B cell (primary cell): ENCODE measurements at regions not wholly inside any gene's neighbourhood (a gene's known extent, or its start where the extent isn't known, plus 50 kb on each side); places are given as distances from the start of the nearest gene placed in this dataset.

Experiments used
- ATAC-seq: fragments of 200-7000 bp; cut with Tn5 transposase; one replicate; pipeline ENCODE4 v1.10.0; 2021; ENCODE audit warnings: low read depth, mild to moderate bottlenecking, moderate number of reproducible peaks, moderate library complexity
- CTCF ChIA-PET: fragments of 350-600 bp; sonication (Branson Sonifier 250); formaldehyde crosslinking; loops from one replicate; lab custom pipeline; 2021; ENCODE audit warnings: antibody characterized with exemption, inconsistent platforms; lab: Charles Lee
- POLR2A ChIA-PET: fragments of 350-600 bp; sonication (Branson Sonifier 250); formaldehyde crosslinking; loops from one replicate; lab custom pipeline; 2021; ENCODE audit warnings: antibody characterized with exemption; lab: Charles Lee
- DNase-seq: peaks from one replicate; pipeline ENCODE4 v3.0.0; 2013
- H2AFZ ChIP-seq: 2 replicates; pipeline ENCODE4 v1.6.1; 2012; ENCODE audit warnings: mild to moderate bottlenecking, low read depth, low read length; ENCODE audit not compliant: insufficient read depth, poor library complexity, severe bottlenecking
- H3K27ac ChIP-seq, 2 donors: 1 replicate in 1 of 2; 2 replicates in 1 of 2; pipeline ENCODE4 v1.5.1; 2012 to 2013; ENCODE audit warnings: low read length in 2 of 2, mild to moderate bottlenecking in 2 of 2, moderate library complexity in 1 of 2
- H3K27me3 ChIP-seq, 4 experiments: fragments of 200-600 bp in 1 of 4; sonication (generic) in 1 of 4; replicated peaks in 1 of 4; 1 replicate in 2 of 4; 2 replicates in 2 of 4; pipeline versions ENCODE4 v1.6.1 to v1.7.0; 2013 to 2016; ENCODE audit warnings: low read length in 3 of 4, mild to moderate bottlenecking in 2 of 4, mixed read lengths in 1 of 4, moderate library complexity in 1 of 4; ENCODE audit not compliant: insufficient read depth in 4 of 4, control insufficient read depth in 3 of 4; ENCODE audit errors: control extremely low read depth in 1 of 4
- H3K36me3 ChIP-seq, 2 experiments: replicated peaks in 1 of 2; 1 replicate in 1 of 2; 2 replicates in 1 of 2; pipeline versions ENCODE4 v1.6.1 to v1.7.1; 2013; ENCODE audit warnings: low read length in 1 of 2; ENCODE audit not compliant: insufficient read depth in 2 of 2, control insufficient read depth in 1 of 2; ENCODE audit errors: control extremely low read depth in 1 of 2, extremely low read depth in 1 of 2
- H3K4me1 ChIP-seq, 2 donors: fragments of 200-600 bp in 1 of 2; sonication (generic) in 1 of 2; 1 replicate in 1 of 2; 2 replicates in 1 of 2; pipeline versions ENCODE4 v1.5.1 to v1.6.1; 2013 to 2017; ENCODE audit warnings: low read length in 2 of 2; ENCODE audit not compliant: control insufficient read depth in 2 of 2, insufficient read depth in 2 of 2
- H3K4me2 ChIP-seq: replicated peaks from 2 replicates; pipeline ENCODE3; 2012; ENCODE audit warnings: mild to moderate bottlenecking, low read depth, low read length; ENCODE audit not compliant: poor library complexity, severe bottlenecking
- H3K4me3 ChIP-seq, 5 experiments: fragments of 200-600 bp in 1 of 5; sonication (generic) in 1 of 5; 1 replicate in 3 of 5; 2 replicates in 2 of 5; pipeline versions ENCODE4 v1.5.1 to v1.7.0; 2011 to 2016; ENCODE audit warnings: low read length in 4 of 5, mild to moderate bottlenecking in 4 of 5, low read depth in 2 of 5, control low read depth in 1 of 5, moderate library complexity in 1 of 5; ENCODE audit not compliant: insufficient read depth in 1 of 5; ENCODE audit errors: control extremely low read depth in 1 of 5, extremely low read depth in 1 of 5
- H3K79me2 ChIP-seq: fragments of 200-600 bp; sonication (generic); one replicate; pipeline ENCODE4 v1.6.0; 2016; ENCODE audit warnings: low read length; ENCODE audit not compliant: control insufficient read depth, insufficient read depth
- H3K9ac ChIP-seq: fragments of 200-600 bp; sonication (generic); 2 replicates; pipeline ENCODE4 v1.6.1; 2017; ENCODE audit warnings: mild to moderate bottlenecking, low read length, moderate library complexity
- H3K9me3 ChIP-seq, 3 donors: one replicate each; pipeline versions ENCODE4 v1.6.1 to v1.7.1; 2013; ENCODE audit warnings: low read length in 2 of 3; ENCODE audit not compliant: control insufficient read depth in 2 of 3, insufficient read depth in 1 of 3; ENCODE audit errors: control extremely low read depth in 1 of 3
- H4K20me1 ChIP-seq: 2 replicates; pipeline ENCODE4 v1.6.0; 2012; ENCODE audit warnings: mild to moderate bottlenecking, low read length; ENCODE audit not compliant: insufficient read depth, control insufficient read depth, poor library complexity, severe bottlenecking
- H3K27ac Mint-ChIP-seq: one replicate; pipeline ENCODE4 v1.8.0; 2021; ENCODE audit warnings: mixed read lengths
- H3K27me3 Mint-ChIP-seq: one replicate; pipeline ENCODE4 v1.8.0; 2021; ENCODE audit warnings: mixed read lengths
- H3K4me1 Mint-ChIP-seq: one replicate; pipeline ENCODE4 v1.8.0; 2021; ENCODE audit warnings: mixed read lengths
- H3K4me3 Mint-ChIP-seq: one replicate; pipeline ENCODE4 v1.8.0; 2021; ENCODE audit warnings: mixed read lengths
- H3K9me3 Mint-ChIP-seq: one replicate; pipeline ENCODE4 v1.8.0; 2022; ENCODE audit warnings: mixed read lengths; ENCODE audit not compliant: insufficient read depth
- EZH2 ChIP-seq: IDR thresholded peaks from 2 replicates; pipeline ENCODE4 v1.6.1; 2012; ENCODE audit warnings: borderline replicate concordance, low read depth, mild to moderate bottlenecking, moderate library complexity, low read length; ENCODE audit not compliant: insufficient read depth, poor library complexity, severe bottlenecking
- WGBS: methylation state at CpG from one replicate; pipeline ENCODE4 v1.1.5; 2013; ENCODE audit warnings: missing lambda C conversion rate; ENCODE audit not compliant: insufficient coverage; 5-methylcytosine and 5-hydroxymethylcytosine counted together
- intact Hi-C: fragments of 100-400 bp; cut with micrococcal nuclease; formaldehyde crosslinking; loops from one replicate; pipeline ENCODE4 v1.10.0; 2022
- TF ChIP-seq, protein P1 (sequence below): fragments of 200-600 bp; IDR thresholded peaks from one replicate; pipeline ENCODE4 v1.8.0; 2022; ENCODE audit warnings: antibody characterized with exemption, mild to moderate bottlenecking

DNA sequence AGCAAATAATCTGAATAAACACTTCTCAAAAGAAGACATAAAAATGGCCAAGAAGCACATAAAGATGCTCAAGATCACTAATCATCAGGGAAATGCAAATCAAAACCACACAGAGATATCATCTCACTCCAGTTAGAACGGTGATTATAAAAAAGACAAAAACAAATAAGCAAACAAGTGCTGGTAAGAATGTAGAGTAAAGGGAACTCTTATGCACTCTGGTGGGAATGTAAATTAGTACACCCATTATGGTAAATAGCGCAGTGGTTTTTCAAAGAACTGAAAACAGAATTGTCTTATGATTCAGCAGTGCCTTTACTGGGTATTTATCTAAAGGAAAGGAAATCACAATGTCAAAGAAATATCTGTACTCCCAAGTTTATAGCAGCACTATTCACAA lies 343.2 kb downstream of the HAPSTR1 start:
- Histone ChIP-seq H3K4me2 (no peak overlapping the region), H3K27me3 (peaks cover 0 to 4% (median 0%) of the 10 kb centered on the region in 4 experiments), H2AFZ (no peak overlapping the region), H3K4me1 (no peaks in the 10 kb centered on the region), H3K9ac (no peak overlapping the region), H3K79me2 (no peaks in the 10 kb centered on the region), H3K36me3 (no peaks in the 10 kb centered on the region), H3K4me3 (no peak overlapping the region), H4K20me1 (no peaks in the 10 kb centered on the region), H3K9me3 (no peaks in the 10 kb centered on the region), H3K27ac (no peak overlapping the region)
- Mint-ChIP-seq H3K9me3 (peaks cover 3% of the 10 kb centered on the region), H3K27ac (no peak overlapping the region), H3K4me3 (no peak overlapping the region), H3K27me3 (peaks cover 8% of the 10 kb centered on the region), H3K4me1 (no peaks in the 10 kb centered on the region)
- TF ChIP-seq, protein P1, sequence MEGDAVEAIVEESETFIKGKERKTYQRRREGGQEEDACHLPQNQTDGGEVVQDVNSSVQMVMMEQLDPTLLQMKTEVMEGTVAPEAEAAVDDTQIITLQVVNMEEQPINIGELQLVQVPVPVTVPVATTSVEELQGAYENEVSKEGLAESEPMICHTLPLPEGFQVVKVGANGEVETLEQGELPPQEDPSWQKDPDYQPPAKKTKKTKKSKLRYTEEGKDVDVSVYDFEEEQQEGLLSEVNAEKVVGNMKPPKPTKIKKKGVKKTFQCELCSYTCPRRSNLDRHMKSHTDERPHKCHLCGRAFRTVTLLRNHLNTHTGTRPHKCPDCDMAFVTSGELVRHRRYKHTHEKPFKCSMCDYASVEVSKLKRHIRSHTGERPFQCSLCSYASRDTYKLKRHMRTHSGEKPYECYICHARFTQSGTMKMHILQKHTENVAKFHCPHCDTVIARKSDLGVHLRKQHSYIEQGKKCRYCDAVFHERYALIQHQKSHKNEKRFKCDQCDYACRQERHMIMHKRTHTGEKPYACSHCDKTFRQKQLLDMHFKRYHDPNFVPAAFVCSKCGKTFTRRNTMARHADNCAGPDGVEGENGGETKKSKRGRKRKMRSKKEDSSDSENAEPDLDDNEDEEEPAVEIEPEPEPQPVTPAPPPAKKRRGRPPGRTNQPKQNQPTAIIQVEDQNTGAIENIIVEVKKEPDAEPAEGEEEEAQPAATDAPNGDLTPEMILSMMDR: no peak
- no peak for TF ChIP-seq EZH2
- DNase-seq: no peak
- ChIA-PET CTCF (no interaction called here), POLR2A (no interaction called here)
- no peak for ATAC-seq
- intact Hi-C loops: no loop called here
- no CpG with 5 or more reads among the region's 2 CpGs for WGBS

DNA sequence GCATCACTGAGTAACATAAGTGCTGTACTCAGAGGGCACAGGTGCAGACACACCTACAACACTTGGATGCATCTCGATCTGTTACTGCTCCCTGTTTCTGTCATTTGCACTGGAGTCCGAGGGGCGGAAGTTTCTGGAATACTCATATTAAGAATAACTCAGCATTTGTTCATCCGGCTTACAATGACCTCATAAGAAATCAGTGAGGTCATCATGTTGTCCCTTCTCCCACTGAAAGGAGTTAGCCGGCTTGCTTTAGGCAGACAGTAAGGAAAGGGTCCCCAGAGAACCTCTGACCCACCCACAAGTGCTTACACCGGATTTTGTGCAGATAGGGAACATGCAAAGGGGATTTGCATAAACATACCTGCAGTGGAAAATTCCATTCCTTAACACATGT lies 344.7 kb downstream of the HAPSTR1 start:
- ChIA-PET POLR2A (no interaction called here), CTCF (no interaction called here)
- Histone ChIP-seq H3K79me2 (no peaks in the 10 kb centered on the region), H3K27me3 (peaks cover 0 to 4% (median 0%) of the 10 kb centered on the region in 4 experiments), H3K9ac (no peak overlapping the region), H4K20me1 (no peaks in the 10 kb centered on the region), H3K27ac (no peak overlapping the region), H2AFZ (no peak overlapping the region), H3K4me2 (no peak overlapping the region), H3K9me3 (no peaks in the 10 kb centered on the region), H3K4me3 (no peak overlapping the region), H3K36me3 (no peaks in the 10 kb centered on the region), H3K4me1 (no peaks in the 10 kb centered on the region)
- H3K4me1 Mint-ChIP-seq: no peaks in the 10 kb centered on the region
- H3K27ac Mint-ChIP-seq: no peak overlapping the region
- H3K9me3 Mint-ChIP-seq: peaks cover 3% of the 10 kb centered on the region
- intact Hi-C loops: no loop called here
- ATAC-seq (no peak), DNase-seq (no peak)
- 95% methylated on average over 3 of the region's 6 CpGs for WGBS
- TF ChIP-seq EZH2: no peak
- TF ChIP-seq, protein P1: no peak
- H3K4me3 Mint-ChIP-seq: no peak overlapping the region
- H3K27me3 Mint-ChIP-seq: peaks cover 8% of the 10 kb centered on the region
